CD4-positive, alpha-beta T cell treated with Interleukin-4 for 1 hour (primary cell): ENCODE measurements at regions not wholly inside any gene's neighbourhood (a gene's known extent, or its start where the extent isn't known, plus 50 kb on each side); places are given as distances from the start of the nearest gene placed in this dataset.
"Not testable (repeated sequence)": the region's sequence is repeated elsewhere in the genome, so short reads cannot be mapped to it uniquely, and the experiment has no call there.

Source experiments
- DNase-seq, 2 donors: peaks; one replicate each; pipeline ENCODE4 v3.0.0-alpha.2; 2020 to 2022

- not testable (repeated sequence) for DNase-seq
These were observed 246.2 kb downstream of the NPIPA7 start for GRCh38 chr16:16625140-16625539.

GRCh38 chr16:16627865-16628264, 248.9 kb downstream of the NPIPA7 start:
- not testable (repeated sequence) for DNase-seq

GRCh38 chr16:16638231-16638630, 259.3 kb downstream of the NPIPA7 start:
- DNase-seq: not testable (repeated sequence)

GRCh38 chr16:16638714-16639113, 259.8 kb downstream of the NPIPA7 start:
- DNase-seq: not testable (repeated sequence)

- DNase-seq: not testable (repeated sequence)
These were observed 264.9 kb downstream of the NPIPA7 start for GRCh38 chr16:16643828-16644227.

GRCh38 chr16:16648002-16648401, 269.1 kb downstream of the NPIPA7 start:
- DNase-seq: not testable (repeated sequence)

- DNase-seq: not testable (repeated sequence)
These were observed 293.4 kb downstream of the NPIPA7 start for GRCh38 chr16:16672180-16672812.

- DNase-seq: not testable (repeated sequence)
These were observed 295.9 kb downstream of the NPIPA7 start for GRCh38 chr16:16674820-16675219.

- not testable (repeated sequence) for DNase-seq
These were observed 342.9 kb downstream of the NPIPA7 start for GRCh38 chr16:16721849-16722248.

- not testable (repeated sequence) for DNase-seq
These were observed 343.7 kb downstream of the NPIPA7 start for GRCh38 chr16:16722666-16723065.

- not testable (repeated sequence) for DNase-seq
These were observed 345.0 kb downstream of the NPIPA7 start for GRCh38 chr16:16723819-16724519.

GRCh38 chr16:16727048-16727447, 348.1 kb downstream of the NPIPA7 start:
- not testable (repeated sequence) for DNase-seq

GRCh38 chr16:16742573-16742972, 363.6 kb downstream of the NPIPA7 start:
- not testable (repeated sequence) for DNase-seq

GRCh38 chr16:16754992-16755667, 376.2 kb downstream of the NPIPA7 start:
- not testable (repeated sequence) for DNase-seq

- DNase-seq: no peak
These were observed 384.5 kb downstream of the NPIPA7 start for GRCh38 chr16:16763449-16763848.

- DNase-seq: not testable (repeated sequence)
These were observed 391.8 kb downstream of the NPIPA7 start for GRCh38 chr16:16770717-16771116.

- DNase-seq: no peak
These were observed 395.4 kb downstream of the NPIPA7 start for GRCh38 chr16:16774389-16774788.

- no peak for DNase-seq
These were observed 399.4 kb downstream of the NPIPA7 start for GRCh38 chr16:16778332-16778731.

- no peak for DNase-seq
These were observed 401.6 kb downstream of the NPIPA7 start for GRCh38 chr16:16780588-16780987.

GRCh38 chr16:16782153-16782552, 403.2 kb downstream of the NPIPA7 start:
- DNase-seq: no peak

GRCh38 chr16:16788004-16788403, 409.1 kb downstream of the NPIPA7 start:
- DNase-seq: no peak

- no peak for DNase-seq
These were observed 411.7 kb downstream of the NPIPA7 start for GRCh38 chr16:16790597-16790996.

GRCh38 chr16:16791051-16791450, 412.1 kb downstream of the NPIPA7 start:
- DNase-seq: no peak

- DNase-seq: no peak
These were observed 418.3 kb downstream of the NPIPA7 start for GRCh38 chr16:16797239-16797638.
